Right lobe of liver (tissue), 6 donors: ENCODE measurements at regions not wholly inside any gene's neighbourhood (a gene's known extent, or its start where the extent isn't known, plus 50 kb on each side); places are given as distances from the start of the nearest gene placed in this dataset.

Source experiments
- ATAC-seq, 4 donors: fragments of 200-7000 bp; cut with Tn5 transposase; one replicate each; pipeline ENCODE4 v1.9.1; 2020; ENCODE audit warnings: mild to moderate bottlenecking in 4 of 4, moderate library complexity in 4 of 4
- DNase-seq, 3 donors: peaks; one replicate each; pipeline ENCODE4 v3.0.0-alpha.2; 2020
- H3K27ac ChIP-seq, 3 donors: fragments of 200-600 bp; one replicate each; pipeline ENCODE4 v1.8.0; 2022
- H3K27me3 ChIP-seq, 2 donors: fragments of 200-600 bp; one replicate each; pipeline ENCODE4 v1.8.0; 2022
- H3K36me3 ChIP-seq, 4 donors: fragments of 200-600 bp; sonication (generic) in 1 of 4; one replicate each; pipeline versions ENCODE4 v1.5.1 to v1.8.0; 2017 to 2022; ENCODE audit warnings: control low read depth in 1 of 4
- H3K4me1 ChIP-seq, 4 donors: fragments of 200-600 bp; sonication (generic) in 1 of 4; one replicate each; pipeline versions ENCODE4 v1.5.1 to v1.8.0; 2017 to 2022; ENCODE audit warnings: control low read depth in 1 of 4
- H3K4me3 ChIP-seq, 3 donors: fragments of 200-600 bp; one replicate each; pipeline ENCODE4 v1.8.0; 2022
- H3K9me3 ChIP-seq, 4 donors: fragments of 200-600 bp; sonication (generic) in 1 of 4; one replicate each; pipeline versions ENCODE4 v1.5.1 to v1.8.0; 2017 to 2022; ENCODE audit warnings: control low read depth in 1 of 4
- CTCF ChIP-seq, 4 donors: fragments of 200-600 bp in 3 of 4; fragments of 450-650 bp in 1 of 4; IDR thresholded peaks; one replicate each; pipeline versions ENCODE4 v1.5.1 to v1.8.0; 2016 to 2022; ENCODE audit warnings: antibody characterized with exemption in 4 of 4, mild to moderate bottlenecking in 2 of 4
- POLR2A ChIP-seq: fragments of 450-650 bp; IDR thresholded peaks from one replicate; pipeline ENCODE4 v1.6.1; 2017; ENCODE audit warnings: antibody characterized with exemption, mild to moderate bottlenecking
- whole genome bisulfite sequencing: methylation state at CpG from one replicate; pipeline ENCODE4 v1.1.6; 2018; ENCODE audit warnings: low coverage, low lambda C conversion rate; ENCODE audit not compliant: insufficient coverage; ENCODE audit errors: missing lambda C conversion rate; 5-methylcytosine and 5-hydroxymethylcytosine counted together
- intact Hi-C, 2 donors: fragments of 100-400 bp; cut with DNase I; formaldehyde crosslinking; loops; one replicate each; pipeline versions ENCODE4 v1.11.2 to v1.14.1; 2022
- donor health status: DM: no; HTN: yes; CAD: no.
- donor health status: DM: no; HTN: no; CAD: no.
- donor health status: DM: no; HTN: no; CAD: no.
- donor health status: DM: no; HTN: yes; CAD: no.
- donor health status: DM: no; HTN: yes; CAD: no.

GRCh38 chr20:24789877-24790276 lies 159.2 kb upstream of the CST7 start:
- Histone ChIP-seq H3K9me3 (no peaks in the 10 kb centered on the region), H3K27ac (no peak overlapping the region), H3K27me3 (no peaks in the 10 kb centered on the region), H3K4me1 (no peaks in the 10 kb centered on the region), H3K4me3 (no peak overlapping the region), H3K36me3 (no peaks in the 10 kb centered on the region)
- ATAC-seq (no peak), DNase-seq (no peak)
- intact Hi-C loops = no loop called here
- TF ChIP-seq POLR2A (no peak), CTCF (IDR thresholded peaks at IDR 0.05) (no peak)
- WGBS = 44% methylated on average over 2 of the region's 4 CpGs

GRCh38 chr20:24790746-24791283 lies 158.3 kb upstream of the CST7 start:
- no peaks in the 10 kb centered on the region for H3K4me1 ChIP-seq
- no peak overlapping the region for H3K4me3 ChIP-seq
- no peaks in the 10 kb centered on the region for H3K9me3 ChIP-seq
- WGBS = 67% methylated on average over 1 of the region's 13 CpGs
- H3K27me3 ChIP-seq = no peaks in the 10 kb centered on the region
- ATAC-seq (no peak), DNase-seq (no peak)
- H3K36me3 ChIP-seq = no peaks in the 10 kb centered on the region
- TF ChIP-seq POLR2A = no peak
- TF ChIP-seq CTCF (IDR thresholded peaks at IDR 0.05) = no peak
- no peak overlapping the region for H3K27ac ChIP-seq
- intact Hi-C loops = no loop called here

- no CpG with 5 or more reads among the region's 2 CpGs for WGBS
These were observed 157.1 kb upstream of the CST7 start for GRCh38 chr20:24791953-24792352.

GRCh38 chr20:24792641-24793495 lies 156.2 kb upstream of the CST7 start:
- DNase-seq (no peak), ATAC-seq (no peak)
- TF ChIP-seq POLR2A (no peak), CTCF (IDR thresholded peaks at IDR 0.05) (no peak)
- H3K27me3 ChIP-seq = no peaks in the 10 kb centered on the region
- no peak overlapping the region for H3K4me3 ChIP-seq
- no peaks in the 10 kb centered on the region for H3K9me3 ChIP-seq
- no peaks in the 10 kb centered on the region for H3K36me3 ChIP-seq
- H3K27ac ChIP-seq = no peak overlapping the region
- WGBS = 38% methylated on average over 10 of the region's 24 CpGs
- no peaks in the 10 kb centered on the region for H3K4me1 ChIP-seq
- intact Hi-C loops = no loop called here

More at GRCh38 chr20:24791953-24792352, 157.1 kb upstream of the CST7 start:
- DNase-seq (no peak), ATAC-seq (no peak)
- Histone ChIP-seq H3K27ac (no peak overlapping the region), H3K9me3 (no peaks in the 10 kb centered on the region), H3K4me1 (no peaks in the 10 kb centered on the region), H3K36me3 (no peaks in the 10 kb centered on the region), H3K27me3 (no peaks in the 10 kb centered on the region), H3K4me3 (no peak overlapping the region)
- TF ChIP-seq CTCF (IDR thresholded peaks at IDR 0.05) (no peak), POLR2A (no peak)
- intact Hi-C loops = no loop called here
